GM19324 (cell line): ENCODE measurements at regions not wholly inside any gene's neighbourhood (a gene's known extent, or its start where the extent isn't known, plus 50 kb on each side); places are given as distances from the start of the nearest gene placed in this dataset.
"Not testable (repeated sequence)": the region's sequence is repeated elsewhere in the genome, so short reads cannot be mapped to it uniquely, and the experiment has no call there.

ENCODE experiments used
- ATAC-seq: cut with Tn5 transposase; IDR thresholded peaks from one replicate; pipeline ENCODE4 v1.9.1; 2021; ENCODE audit warnings: mild to moderate bottlenecking, moderate library complexity; ENCODE audit not compliant: unreplicated experiment, low FRiP score

GRCh38 chr1:227417756-227418480 lies 99.6 kb upstream of the CDC42BPA start:
- no peak for ATAC-seq

GRCh38 chr1:227416156-227416830 lies 98.0 kb upstream of the CDC42BPA start:
- no peak for ATAC-seq

- ATAC-seq, result no peak
Observed at GRCh38 chr1:227415115-227415790, 97.0 kb upstream of the CDC42BPA start.

- ATAC-seq, result no peak
Observed at GRCh38 chr1:227411066-227411465, 92.8 kb upstream of the CDC42BPA start.

GRCh38 chr1:227406332-227406731 lies 88.0 kb upstream of the CDC42BPA start:
- not testable (repeated sequence) for ATAC-seq

GRCh38 chr1:227403535-227403934 lies 85.2 kb upstream of the CDC42BPA start:
- ATAC-seq, result no peak

- no peak for ATAC-seq
Observed at GRCh38 chr1:227401562-227402342, 83.5 kb upstream of the CDC42BPA start.

- ATAC-seq, result no peak
Observed at GRCh38 chr1:227399152-227399730, 80.9 kb upstream of the CDC42BPA start.

GRCh38 chr1:227397354-227397978 lies 79.2 kb upstream of the CDC42BPA start:
- ATAC-seq, result no peak

GRCh38 chr1:227396539-227397353 lies 78.5 kb upstream of the CDC42BPA start:
- ATAC-seq, result no peak

GRCh38 chr1:227395426-227396028 lies 77.2 kb upstream of the CDC42BPA start:
- no peak for ATAC-seq

- ATAC-seq, result no peak
Observed at GRCh38 chr1:227392984-227393764, 74.9 kb upstream of the CDC42BPA start.

GRCh38 chr1:227391879-227392278 lies 73.6 kb upstream of the CDC42BPA start:
- no peak for ATAC-seq

- ATAC-seq, result no peak
Observed at GRCh38 chr1:227391211-227391610, 72.9 kb upstream of the CDC42BPA start.

GRCh38 chr1:227390525-227390924 lies 72.2 kb upstream of the CDC42BPA start:
- ATAC-seq, result no peak

- ATAC-seq, result no peak
Observed at GRCh38 chr1:227388214-227389168, 70.2 kb upstream of the CDC42BPA start.

GRCh38 chr1:227379555-227379892 lies 61.2 kb upstream of the CDC42BPA start:
- ATAC-seq, result no peak
